GM03348 (cell line): ENCODE measurements at regions not wholly inside any gene's neighbourhood (a gene's known extent, or its start where the extent isn't known, plus 50 kb on each side); places are given as distances from the start of the nearest gene placed in this dataset.
A peak's percentile ranks its signal among the peaks of the same experiment; 100 is the strongest.
"Not testable (repeated sequence)": the region's sequence is repeated elsewhere in the genome, so short reads cannot be mapped to it uniquely, and the experiment has no call there.

Experiments
- DNase-seq: peaks from one replicate; pipeline ENCODE4 v3.0.0; 2012; ENCODE audit warnings: low spot score

GRCh38 chr3:5357089-5357488 lies 169.6 kb downstream of the EDEM1 start:
- no peak for DNase-seq

DNA sequence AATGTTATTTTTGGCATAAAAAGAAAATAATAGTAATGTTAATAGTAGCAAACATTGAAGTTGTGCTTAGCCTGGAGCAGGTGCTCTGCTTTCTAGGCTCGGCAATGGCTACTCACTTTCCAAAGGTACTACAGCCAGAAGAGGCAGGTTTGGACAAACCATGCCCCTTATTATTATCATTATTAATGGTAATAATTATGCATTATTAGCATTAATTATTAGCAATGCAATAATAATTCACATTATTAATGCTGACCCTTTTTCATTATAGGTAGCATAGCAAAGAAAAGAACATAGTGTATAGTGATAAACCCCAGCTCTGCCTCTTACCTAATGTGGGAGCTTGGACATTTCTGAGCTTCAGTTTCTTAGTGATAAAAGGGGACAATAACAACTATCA lies 171.4 kb downstream of the EDEM1 start:
- DNase-seq = no peak

GRCh38 chr3:5360453-5360852 lies 172.9 kb downstream of the EDEM1 start:
- DNase-seq = no peak

GRCh38 chr3:5366746-5367145 lies 179.2 kb downstream of the EDEM1 start:
- DNase-seq = no peak

DNA sequence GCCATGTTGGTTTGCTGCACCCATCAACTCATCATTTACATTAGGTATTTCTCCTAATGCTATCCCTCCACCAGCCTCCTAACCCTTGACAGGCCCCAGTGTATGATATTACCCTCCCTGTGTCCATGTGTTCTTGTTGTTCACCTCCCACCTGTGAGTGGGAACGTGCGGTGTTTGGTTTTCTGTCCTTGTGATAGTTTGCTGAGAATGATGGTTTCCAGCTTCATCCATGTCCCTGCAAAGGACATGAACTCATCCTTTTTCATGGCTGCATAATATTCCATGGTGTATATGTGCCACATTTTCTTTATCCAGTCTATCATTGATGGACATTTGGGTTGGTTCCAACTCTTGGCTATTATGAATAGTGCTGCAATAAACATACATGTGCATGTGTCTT lies 184.0 kb downstream of the EDEM1 start:
- not testable (repeated sequence) for DNase-seq

GRCh38 chr3:5376761-5377160 lies 189.3 kb downstream of the EDEM1 start:
- DNase-seq = no peak

DNA sequence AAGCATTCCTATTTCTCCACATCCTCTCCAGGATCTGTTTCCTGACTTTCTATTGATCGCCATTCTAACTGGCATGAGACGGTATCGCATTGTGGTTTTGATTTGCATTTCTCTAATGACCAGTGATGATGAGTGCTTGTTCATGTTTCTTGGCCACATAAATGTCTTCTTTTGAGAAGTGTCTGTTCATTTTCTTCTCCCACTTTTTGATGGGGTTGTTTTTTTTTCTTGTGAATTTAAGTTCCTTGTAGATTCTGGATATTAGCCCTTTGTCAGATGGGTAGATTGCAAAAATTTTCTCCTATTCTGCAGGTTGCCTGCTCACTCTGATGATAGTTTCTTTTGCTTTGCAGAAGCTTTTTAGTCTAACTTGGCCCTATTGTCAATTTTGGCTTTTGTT lies 191.8 kb downstream of the EDEM1 start:
- DNase-seq = not testable (repeated sequence)

GRCh38 chr3:5383486-5384263 lies 196.2 kb downstream of the EDEM1 start:
- DNase-seq = not testable (repeated sequence)

- DNase-seq = no peak
These were observed 197.2 kb downstream of the EDEM1 start for GRCh38 chr3:5384557-5385236.

- DNase-seq = no peak
These were observed 200.6 kb downstream of the EDEM1 start for GRCh38 chr3:5388091-5388490.

GRCh38 chr3:5389057-5389456 lies 201.6 kb downstream of the EDEM1 start:
- DNase-seq = no peak

- no peak for DNase-seq
These were observed 202.7 kb downstream of the EDEM1 start for GRCh38 chr3:5390221-5390620.

DNA sequence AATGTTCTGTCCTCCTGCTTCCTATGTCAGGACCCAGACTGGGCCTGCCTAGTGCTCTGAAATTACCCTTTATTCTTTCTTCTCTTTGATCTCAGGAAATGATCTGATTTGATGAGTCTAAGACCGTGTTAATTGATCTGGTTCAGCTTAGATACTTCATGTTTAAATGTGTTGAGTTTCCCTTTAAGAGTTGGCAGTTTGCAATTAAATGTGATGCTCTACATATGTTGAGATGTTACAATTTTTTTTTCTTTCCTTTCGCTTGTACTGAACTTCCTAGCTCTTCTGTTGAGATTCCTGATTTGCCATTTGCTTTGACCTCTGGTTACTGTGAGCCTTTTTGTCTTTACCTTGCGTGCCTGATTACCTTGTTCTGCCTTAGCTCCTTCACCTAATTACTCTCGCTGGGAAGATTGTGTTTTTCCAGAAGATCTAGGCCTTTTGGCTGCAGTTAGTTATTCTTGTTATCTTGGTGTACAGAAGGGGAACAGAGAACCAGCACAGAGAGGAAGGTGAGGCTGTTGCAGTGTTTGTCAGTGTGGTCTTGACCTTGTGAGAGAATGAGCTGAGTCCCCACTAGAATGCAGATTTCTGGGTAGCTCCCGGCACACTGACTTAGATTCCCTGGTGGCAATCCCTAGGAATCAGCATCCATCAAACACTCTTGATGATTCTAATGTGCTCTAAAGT lies 203.6 kb downstream of the EDEM1 start:
- no peak for DNase-seq

GRCh38 chr3:5401002-5401401 lies 213.5 kb downstream of the EDEM1 start:
- no peak for DNase-seq

GRCh38 chr3:5404718-5405117 lies 217.2 kb downstream of the EDEM1 start:
- DNase-seq = no peak

GRCh38 chr3:5411786-5412185 lies 224.3 kb downstream of the EDEM1 start:
- no peak for DNase-seq

GRCh38 chr3:5423076-5423475 lies 235.6 kb downstream of the EDEM1 start:
- no peak for DNase-seq

DNA sequence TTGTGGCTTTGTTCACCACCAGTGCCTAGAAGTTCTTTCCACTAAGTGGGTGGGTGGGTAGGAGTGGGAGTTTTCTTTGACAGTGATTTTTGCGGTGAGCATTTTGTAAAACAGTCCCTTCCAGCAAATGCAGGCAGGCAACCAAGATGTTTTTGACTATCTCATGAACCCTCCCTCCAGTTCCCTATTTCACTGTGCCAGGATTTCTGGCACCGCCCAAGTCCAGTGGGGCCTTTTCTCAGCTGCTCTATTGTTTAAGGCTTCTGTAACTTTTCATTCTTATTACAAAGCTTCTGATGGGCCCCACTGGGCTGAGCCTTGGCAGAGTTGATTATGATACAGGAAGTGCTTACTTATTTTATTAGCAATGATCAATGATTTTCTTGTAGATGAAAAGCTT lies 236.0 kb downstream of the EDEM1 start:
- DNase-seq = no peak

GRCh38 chr3:5425371-5425770 lies 237.9 kb downstream of the EDEM1 start:
- DNase-seq = no peak

DNA sequence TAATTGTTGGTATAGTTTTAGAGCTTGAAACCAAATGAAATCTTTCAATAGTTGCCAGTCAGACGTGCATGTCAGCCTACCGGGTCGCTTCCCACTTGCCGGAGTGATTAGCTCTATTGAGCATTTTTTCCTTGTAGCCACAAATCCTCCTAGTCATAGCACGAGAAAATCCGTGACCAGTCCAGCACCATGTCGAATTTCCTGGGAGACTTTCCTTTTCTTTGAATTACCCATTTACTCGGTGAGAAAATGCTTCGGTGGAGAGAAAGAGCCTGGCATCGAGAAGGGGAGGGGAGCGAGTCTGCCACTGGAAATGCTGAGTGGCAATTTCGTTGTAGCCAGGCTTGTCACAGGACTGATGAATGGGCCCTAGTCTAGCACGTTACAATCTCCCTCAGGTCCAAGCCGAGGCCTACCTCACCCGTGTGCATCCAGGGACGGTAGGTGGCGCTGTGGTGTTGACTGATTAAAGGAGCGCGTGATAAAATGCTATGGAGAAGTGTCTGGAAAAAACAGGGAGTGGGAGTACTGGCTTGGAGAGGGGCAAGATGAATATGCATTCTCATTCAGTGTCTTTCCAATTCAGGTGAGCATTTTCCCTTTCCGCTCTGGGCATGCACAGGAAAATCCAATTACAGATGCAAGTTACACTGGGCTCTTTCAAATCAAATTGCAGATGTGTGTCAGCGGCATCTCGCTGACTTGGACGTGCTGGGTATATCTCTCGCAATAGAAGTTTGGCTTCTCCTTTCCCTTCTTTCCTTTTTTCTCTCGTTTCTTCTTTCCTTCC lies 238.8 kb downstream of the EDEM1 start:
- peak; percentile 66 for DNase-seq

- no peak for DNase-seq
These were observed 239.5 kb downstream of the EDEM1 start for GRCh38 chr3:5427021-5427420.

DNA sequence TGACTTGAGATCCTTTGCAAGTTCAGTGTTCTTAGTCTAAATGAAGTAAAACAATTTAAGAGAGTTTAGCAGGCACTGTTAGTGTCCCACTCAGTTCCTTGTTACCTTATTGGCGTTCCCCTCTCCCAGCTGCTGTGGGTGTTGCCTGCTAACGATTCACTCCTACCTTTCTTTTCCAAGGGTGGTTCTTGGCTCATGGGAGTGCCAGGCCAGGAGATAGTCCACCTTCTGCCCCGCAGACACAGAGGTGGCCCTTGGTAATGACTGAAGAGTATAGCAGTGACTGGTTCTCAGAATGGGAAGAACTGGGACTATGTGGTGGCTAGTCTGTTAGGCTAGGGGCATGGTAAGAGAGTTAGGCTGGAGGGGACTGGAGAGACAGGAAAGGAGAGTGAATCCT lies 240.4 kb downstream of the EDEM1 start:
- DNase-seq = no peak
